ENCODE measurements at regions not wholly inside any gene's neighbourhood (a gene's known extent, or its start where the extent isn't known, plus 50 kb on each side); places are given as distances from the start of the nearest gene placed in this dataset.
A peak's percentile ranks its signal among the peaks of the same experiment; 100 is the strongest.

- Histone ChIP-seq H4K20me1 (ENCODE audit: insufficient read depth, low read length) (no peaks in the 10 kb centered on the region), H3K9me3 (ENCODE audit: low read depth, low read length) (peaks cover 5% of the 10 kb centered on the region), H3K4me3 (ENCODE audit: insufficient read depth, low read length) (no peak overlapping the region), H3K79me2 (ENCODE audit: insufficient read depth, low read length) (no peaks in the 10 kb centered on the region), H3K4me2 (ENCODE audit: insufficient read depth, low read length) (no peak overlapping the region), H3K4me1 (ENCODE audit: insufficient read depth, low read length) (no peaks in the 10 kb centered on the region), H3K27me3 (ENCODE audit: insufficient read depth, low read length) (no peaks in the 10 kb centered on the region), H3K27ac (ENCODE audit: low read depth, low read length) (no peak overlapping the region), H2AFZ (ENCODE audit: low read length) (no peak overlapping the region), H3K36me3 (ENCODE audit: insufficient read depth, low read length) (no peaks in the 10 kb centered on the region)
- peak; percentile 2 for DNase-seq (ENCODE audit: insufficient read length, low spot score, missing footprints)
- TF ChIP-seq CTCF (IDR thresholded peaks at IDR 0.05; ENCODE audit: extremely low read depth, low read depth, low read length), result no peak
Measured at GRCh38 chr9:118644066-118644465, 725.2 kb downstream of the BRINP1 start.

DNA sequence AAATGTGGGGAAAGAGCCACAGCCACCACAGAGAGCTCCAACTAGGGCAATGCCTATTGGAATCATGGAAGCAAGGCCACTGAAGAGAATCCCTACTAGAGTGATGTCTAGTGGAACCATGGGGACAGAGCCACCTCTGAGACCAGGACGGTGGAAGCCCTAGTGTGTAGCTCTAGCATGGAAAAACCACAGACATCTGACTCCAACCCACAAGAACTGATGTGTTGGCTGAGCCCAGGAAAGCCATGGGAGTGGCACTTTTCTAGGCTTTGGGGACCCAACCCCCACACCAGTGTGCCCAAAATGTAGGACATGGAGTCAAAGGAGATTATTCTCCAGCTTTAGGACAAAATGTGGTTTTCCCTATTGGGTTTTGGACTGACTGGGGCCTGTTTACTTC, 721.9 kb downstream of the BRINP1 start:
- Histone ChIP-seq H3K36me3 (ENCODE audit: insufficient read depth, low read length) (no peaks in the 10 kb centered on the region), H3K9me3 (ENCODE audit: low read depth, low read length) (peaks cover 5% of the 10 kb centered on the region), H3K4me1 (ENCODE audit: insufficient read depth, low read length) (no peaks in the 10 kb centered on the region), H3K4me2 (ENCODE audit: insufficient read depth, low read length) (no peak overlapping the region), H3K27ac (ENCODE audit: low read depth, low read length) (no peak overlapping the region), H3K4me3 (ENCODE audit: insufficient read depth, low read length) (no peak overlapping the region), H3K79me2 (ENCODE audit: insufficient read depth, low read length) (no peaks in the 10 kb centered on the region), H4K20me1 (ENCODE audit: insufficient read depth, low read length) (no peaks in the 10 kb centered on the region), H3K27me3 (ENCODE audit: insufficient read depth, low read length) (no peaks in the 10 kb centered on the region), H2AFZ (ENCODE audit: low read length) (no peak overlapping the region)
- no peak for DNase-seq (ENCODE audit: insufficient read length, low spot score, missing footprints)
- TF ChIP-seq CTCF (IDR thresholded peaks at IDR 0.05; ENCODE audit: extremely low read depth, low read depth, low read length), result no peak

- Histone ChIP-seq H3K79me2 (ENCODE audit: insufficient read depth, low read length) (no peaks in the 10 kb centered on the region), H3K4me2 (ENCODE audit: insufficient read depth, low read length) (no peak overlapping the region)
- TF ChIP-seq CTCF (IDR thresholded peaks at IDR 0.05; ENCODE audit: extremely low read depth, low read depth, low read length), result no peak
Measured at GRCh38 chr9:118650417-118650816, 718.8 kb downstream of the BRINP1 start.

DNA sequence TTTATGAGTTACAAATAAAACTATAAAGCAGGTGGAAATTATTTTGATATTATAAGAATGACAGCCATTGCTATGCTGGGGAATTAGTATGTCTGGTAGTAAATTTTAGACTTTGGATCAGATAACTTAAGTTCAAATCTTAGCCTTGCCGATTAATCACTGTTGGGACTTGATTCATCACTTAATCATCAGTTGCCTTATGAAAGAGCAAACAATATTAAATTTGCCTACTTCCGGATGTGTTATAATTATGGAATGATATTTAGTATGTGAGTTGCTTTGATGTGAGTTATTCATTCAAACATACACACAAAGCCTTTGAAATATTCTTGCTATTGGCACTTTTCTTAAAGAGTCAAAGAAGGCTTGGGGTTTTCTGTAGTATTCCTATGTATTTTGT, 717.7 kb downstream of the BRINP1 start:
- Histone ChIP-seq H3K4me1 (ENCODE audit: insufficient read depth, low read length) (no peaks in the 10 kb centered on the region), H4K20me1 (ENCODE audit: insufficient read depth, low read length) (no peaks in the 10 kb centered on the region), H2AFZ (ENCODE audit: low read length) (no peak overlapping the region), H3K4me3 (ENCODE audit: insufficient read depth, low read length) (no peak overlapping the region), H3K27me3 (ENCODE audit: insufficient read depth, low read length) (no peaks in the 10 kb centered on the region), H3K4me2 (ENCODE audit: insufficient read depth, low read length) (no peak overlapping the region), H3K27ac (ENCODE audit: low read depth, low read length) (no peak overlapping the region), H3K79me2 (ENCODE audit: insufficient read depth, low read length) (no peaks in the 10 kb centered on the region), H3K9me3 (ENCODE audit: low read depth, low read length) (peaks cover 5% of the 10 kb centered on the region), H3K36me3 (ENCODE audit: insufficient read depth, low read length) (no peaks in the 10 kb centered on the region)
- no peak for TF ChIP-seq CTCF (IDR thresholded peaks at IDR 0.05; ENCODE audit: extremely low read depth, low read depth, low read length)
- DNase-seq (ENCODE audit: insufficient read length, low spot score, missing footprints), result no peak

More at GRCh38 chr9:118650417-118650816, 718.8 kb downstream of the BRINP1 start:
- H3K36me3 ChIP-seq (ENCODE audit: insufficient read depth, low read length), result no peaks in the 10 kb centered on the region
- no peak overlapping the region for H2AFZ ChIP-seq (ENCODE audit: low read length)
- H3K9me3 ChIP-seq (ENCODE audit: low read depth, low read length), result peaks cover 5% of the 10 kb centered on the region
- no peaks in the 10 kb centered on the region for H3K27me3 ChIP-seq (ENCODE audit: insufficient read depth, low read length)
- H4K20me1 ChIP-seq (ENCODE audit: insufficient read depth, low read length), result no peaks in the 10 kb centered on the region
- no peak overlapping the region for H3K27ac ChIP-seq (ENCODE audit: low read depth, low read length)
- DNase-seq (ENCODE audit: insufficient read length, low spot score, missing footprints), result no peak
- H3K4me1 ChIP-seq (ENCODE audit: insufficient read depth, low read length), result no peaks in the 10 kb centered on the region
- no peak overlapping the region for H3K4me3 ChIP-seq (ENCODE audit: insufficient read depth, low read length)
